ENCODE measurements at regions not wholly inside any gene's neighbourhood (a gene's known extent, or its start where the extent isn't known, plus 50 kb on each side); places are given as distances from the start of the nearest gene placed in this dataset.
A peak's percentile ranks its signal among the peaks of the same experiment; 100 is the strongest.
"Not testable (repeated sequence)": the region's sequence is repeated elsewhere in the genome, so short reads cannot be mapped to it uniquely, and the experiment has no call there.

GRCh38 chr21:6363591-6363990, 4157.8 kb upstream of the TPTE start:
- not testable (repeated sequence) for DNase-seq (ENCODE audit: low spot score)

- peak; percentile 36 for DNase-seq (ENCODE audit: low spot score)
These were observed 4152.6 kb upstream of the TPTE start for GRCh38 chr21:6368824-6369223.

DNA sequence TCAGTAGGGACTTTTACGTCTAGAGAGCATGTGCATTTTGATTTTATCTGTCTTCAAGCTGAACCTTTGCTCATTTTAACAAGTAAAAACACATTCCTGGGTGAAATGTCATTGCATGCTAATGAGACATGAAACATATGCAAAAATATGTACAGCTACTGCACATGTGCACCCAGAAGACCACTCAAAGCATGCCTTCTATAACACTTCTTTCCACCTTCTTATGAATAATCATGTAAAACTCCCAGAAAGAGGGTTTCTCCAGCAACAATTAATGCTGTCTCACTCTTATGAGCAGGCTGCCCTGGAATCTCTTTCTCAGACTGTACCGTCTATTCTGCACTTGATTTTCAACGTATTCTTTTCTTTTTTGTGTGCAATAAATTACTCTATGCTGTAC, 4148.1 kb upstream of the TPTE start:
- peak; percentile 93 for DNase-seq (ENCODE audit: low spot score)

- DNase-seq (ENCODE audit: low spot score) = not testable (repeated sequence)
These were observed 4147.2 kb upstream of the TPTE start for GRCh38 chr21:6374232-6374631.

DNA sequence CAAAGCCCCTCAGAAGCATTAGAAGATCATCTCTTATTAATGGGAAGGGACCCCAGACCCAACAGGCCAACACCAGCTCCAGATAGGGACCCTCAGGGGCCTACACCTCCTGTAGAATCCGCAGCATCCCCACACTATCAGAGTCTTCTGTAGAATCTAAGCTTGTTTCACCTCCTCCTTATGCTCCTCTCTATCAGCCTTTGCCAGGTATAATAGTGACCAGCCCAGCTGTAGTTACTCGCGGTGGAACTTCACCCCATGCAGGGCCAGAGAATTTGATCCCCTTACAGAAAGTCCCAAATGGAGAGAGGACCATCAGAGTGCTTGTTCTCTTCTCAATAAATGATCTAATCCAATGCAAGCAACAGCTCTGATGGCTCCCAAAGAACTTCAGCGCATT, 4146.5 kb upstream of the TPTE start:
- not testable (repeated sequence) for DNase-seq (ENCODE audit: low spot score)

GRCh38 chr21:6375776-6376175, 4145.6 kb upstream of the TPTE start:
- DNase-seq (ENCODE audit: low spot score) = not testable (repeated sequence)

DNA sequence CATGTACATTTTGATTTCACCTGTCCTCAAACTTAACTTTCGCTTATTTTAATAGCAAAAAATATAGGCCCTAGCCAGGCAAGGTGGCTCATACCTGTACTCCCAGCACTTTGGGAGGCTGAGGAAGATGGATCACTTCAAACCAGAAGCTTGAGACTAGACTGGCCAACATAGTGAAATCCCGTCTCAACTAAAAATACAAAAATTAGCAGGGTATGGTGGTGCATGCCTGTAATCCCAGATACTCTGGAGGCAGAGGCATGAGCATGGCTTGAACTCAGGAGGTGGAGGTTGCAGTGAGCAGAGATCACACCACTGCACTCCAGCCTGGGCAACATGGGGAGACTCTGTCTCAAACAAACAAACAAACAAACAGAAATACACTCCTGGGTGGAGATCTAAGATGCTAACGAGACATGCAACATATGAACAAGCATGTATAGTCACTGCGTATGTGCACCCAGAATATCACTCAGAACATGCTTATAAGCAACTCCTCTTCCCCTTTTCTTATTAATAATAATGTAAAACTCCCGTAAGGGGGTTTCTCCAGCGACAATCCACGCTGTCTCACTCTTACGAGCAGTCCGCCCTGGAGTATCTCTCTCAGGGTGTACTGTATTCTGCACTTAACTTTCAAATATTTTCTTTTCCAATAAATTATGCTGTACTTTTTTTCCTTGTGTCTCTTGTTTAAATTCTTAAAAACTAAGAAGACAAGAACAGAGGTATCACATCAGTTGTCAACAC, 4144.9 kb upstream of the TPTE start:
- DNase-seq (ENCODE audit: low spot score) = not testable (repeated sequence)
